ENCODE measurements at regions not wholly inside any gene's neighbourhood (a gene's known extent, or its start where the extent isn't known, plus 50 kb on each side); places are given as distances from the start of the nearest gene placed in this dataset.

- FAIRE-seq: no peak
Observed at GRCh38 chr13:40471076-40471475, 195.4 kb downstream of the FOXO1 start.

GRCh38 chr13:40471911-40472310 is 194.5 kb downstream of the FOXO1 start:
- no peak overlapping the region for H3K4me3 ChIP-seq (ENCODE audit: insufficient read depth, low read depth, low read length)
- Mint-ChIP-seq H3K9me3 (ENCODE audit: unreplicated experiment) (peaks cover 3% of the 10 kb centered on the region), H3K27me3 (ENCODE audit: low read depth, unreplicated experiment) (peaks cover 23% of the 10 kb centered on the region), H3K36me3 (ENCODE audit: low read depth, unreplicated experiment) (peaks cover 6% of the 10 kb centered on the region), H3K4me1 (ENCODE audit: low read depth, unreplicated experiment) (peaks cover 8% of the 10 kb centered on the region), H3K4me3 (ENCODE audit: unreplicated experiment) (no peak overlapping the region), H3K27ac (ENCODE audit: unreplicated experiment) (no peak overlapping the region)
- H3K4me2 ChIP-seq (ENCODE audit: low read length): no peak overlapping the region
- no peak for DNase-seq (ENCODE audit: low read depth)
- TF ChIP-seq, protein P1, sequence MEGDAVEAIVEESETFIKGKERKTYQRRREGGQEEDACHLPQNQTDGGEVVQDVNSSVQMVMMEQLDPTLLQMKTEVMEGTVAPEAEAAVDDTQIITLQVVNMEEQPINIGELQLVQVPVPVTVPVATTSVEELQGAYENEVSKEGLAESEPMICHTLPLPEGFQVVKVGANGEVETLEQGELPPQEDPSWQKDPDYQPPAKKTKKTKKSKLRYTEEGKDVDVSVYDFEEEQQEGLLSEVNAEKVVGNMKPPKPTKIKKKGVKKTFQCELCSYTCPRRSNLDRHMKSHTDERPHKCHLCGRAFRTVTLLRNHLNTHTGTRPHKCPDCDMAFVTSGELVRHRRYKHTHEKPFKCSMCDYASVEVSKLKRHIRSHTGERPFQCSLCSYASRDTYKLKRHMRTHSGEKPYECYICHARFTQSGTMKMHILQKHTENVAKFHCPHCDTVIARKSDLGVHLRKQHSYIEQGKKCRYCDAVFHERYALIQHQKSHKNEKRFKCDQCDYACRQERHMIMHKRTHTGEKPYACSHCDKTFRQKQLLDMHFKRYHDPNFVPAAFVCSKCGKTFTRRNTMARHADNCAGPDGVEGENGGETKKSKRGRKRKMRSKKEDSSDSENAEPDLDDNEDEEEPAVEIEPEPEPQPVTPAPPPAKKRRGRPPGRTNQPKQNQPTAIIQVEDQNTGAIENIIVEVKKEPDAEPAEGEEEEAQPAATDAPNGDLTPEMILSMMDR (IDR thresholded peaks at IDR 0.05; ENCODE audit: insufficient read depth, low read depth, low read length): no peak
- TF ChIP-seq EZH2 (IDR thresholded peaks at IDR 0.05; ENCODE audit: insufficient read depth, low read length): no peak
- no peaks in the 10 kb centered on the region for H4K20me1 ChIP-seq (ENCODE audit: insufficient read depth, low read length)
- H3K9ac ChIP-seq (ENCODE audit: low read length): no peak overlapping the region
- H3K9me3 ChIP-seq (ENCODE audit: insufficient read depth, low read depth, low read length): no peaks in the 10 kb centered on the region
- FAIRE-seq: no peak
- H3K27ac ChIP-seq (ENCODE audit: low read depth, low read length): no peak overlapping the region
- H3K36me3 ChIP-seq (ENCODE audit: insufficient read depth, low read length): no peaks in the 10 kb centered on the region
- H3K79me2 ChIP-seq (ENCODE audit: insufficient read depth, low read length): no peaks in the 10 kb centered on the region
- H3K4me1 ChIP-seq (ENCODE audit: insufficient read depth, low read length): peaks cover 4% of the 10 kb centered on the region
- no peaks in the 10 kb centered on the region for H3K27me3 ChIP-seq (ENCODE audit: insufficient read depth, low read length)
- no peak overlapping the region for H2AFZ ChIP-seq (ENCODE audit: low read depth, low read length)

More at GRCh38 chr13:40471076-40471475, 195.4 kb downstream of the FOXO1 start:
- no peak overlapping the region for H3K9ac ChIP-seq (ENCODE audit: low read length)
- no peaks in the 10 kb centered on the region for H3K4me1 ChIP-seq (ENCODE audit: insufficient read depth, low read length)
- peaks cover 23% of the 10 kb centered on the region for H3K27me3 Mint-ChIP-seq (ENCODE audit: low read depth, unreplicated experiment)
- H3K4me2 ChIP-seq (ENCODE audit: low read length): no peak overlapping the region
- no peaks in the 10 kb centered on the region for H3K9me3 ChIP-seq (ENCODE audit: insufficient read depth, low read depth, low read length)
- TF ChIP-seq EZH2 (IDR thresholded peaks at IDR 0.05; ENCODE audit: insufficient read depth, low read length): no peak
- TF ChIP-seq, protein P1 (IDR thresholded peaks at IDR 0.05; ENCODE audit: insufficient read depth, low read depth, low read length): no peak
- peaks cover 6% of the 10 kb centered on the region for H3K36me3 Mint-ChIP-seq (ENCODE audit: low read depth, unreplicated experiment)
- H3K27ac Mint-ChIP-seq (ENCODE audit: unreplicated experiment): no peak overlapping the region
- H3K4me3 Mint-ChIP-seq (ENCODE audit: unreplicated experiment): no peak overlapping the region
- no peak overlapping the region for H3K27ac ChIP-seq (ENCODE audit: low read depth, low read length)
- no peaks in the 10 kb centered on the region for H3K27me3 ChIP-seq (ENCODE audit: insufficient read depth, low read length)
- no peaks in the 10 kb centered on the region for H3K36me3 ChIP-seq (ENCODE audit: insufficient read depth, low read length)
- peaks cover 3% of the 10 kb centered on the region for H3K9me3 Mint-ChIP-seq (ENCODE audit: unreplicated experiment)
- H3K79me2 ChIP-seq (ENCODE audit: insufficient read depth, low read length): no peaks in the 10 kb centered on the region
- no peak overlapping the region for H2AFZ ChIP-seq (ENCODE audit: low read depth, low read length)
- H3K4me1 Mint-ChIP-seq (ENCODE audit: low read depth, unreplicated experiment): peaks cover 2% of the 10 kb centered on the region
- H3K4me3 ChIP-seq (ENCODE audit: insufficient read depth, low read depth, low read length): no peak overlapping the region
- H4K20me1 ChIP-seq (ENCODE audit: insufficient read depth, low read length): no peaks in the 10 kb centered on the region
- no peak for DNase-seq (ENCODE audit: low read depth)

- Mint-ChIP-seq H3K27ac (ENCODE audit: unreplicated experiment) (no peak overlapping the region), H3K36me3 (ENCODE audit: low read depth, unreplicated experiment) (peaks cover 6% of the 10 kb centered on the region), H3K9me3 (ENCODE audit: unreplicated experiment) (peaks cover 3% of the 10 kb centered on the region), H3K4me1 (ENCODE audit: low read depth, unreplicated experiment) (peaks cover 15% of the 10 kb centered on the region), H3K4me3 (ENCODE audit: unreplicated experiment) (no peak overlapping the region), H3K27me3 (ENCODE audit: low read depth, unreplicated experiment) (peaks cover 23% of the 10 kb centered on the region)
- Histone ChIP-seq H3K27me3 (ENCODE audit: insufficient read depth, low read length) (no peaks in the 10 kb centered on the region), H2AFZ (ENCODE audit: low read depth, low read length) (no peak overlapping the region), H3K9ac (ENCODE audit: low read length) (no peak overlapping the region), H3K9me3 (ENCODE audit: insufficient read depth, low read depth, low read length) (no peaks in the 10 kb centered on the region), H3K79me2 (ENCODE audit: insufficient read depth, low read length) (no peaks in the 10 kb centered on the region), H3K4me3 (ENCODE audit: insufficient read depth, low read depth, low read length) (no peak overlapping the region), H3K4me1 (ENCODE audit: insufficient read depth, low read length) (peaks cover 4% of the 10 kb centered on the region), H3K27ac (ENCODE audit: low read depth, low read length) (no peak overlapping the region), H4K20me1 (ENCODE audit: insufficient read depth, low read length) (no peaks in the 10 kb centered on the region), H3K4me2 (ENCODE audit: low read length) (no peak overlapping the region), H3K36me3 (ENCODE audit: insufficient read depth, low read length) (no peaks in the 10 kb centered on the region)
- TF ChIP-seq EZH2 (IDR thresholded peaks at IDR 0.05; ENCODE audit: insufficient read depth, low read length): no peak
- TF ChIP-seq, protein P1 (IDR thresholded peaks at IDR 0.05; ENCODE audit: insufficient read depth, low read depth, low read length): no peak
- no peak for DNase-seq (ENCODE audit: low read depth)
- FAIRE-seq: no peak
Observed at GRCh38 chr13:40472427-40473220, 193.8 kb downstream of the FOXO1 start.

Measured in astrocyte (in vitro differentiated cells and primary cell).